Neutrophil (primary cell): ENCODE measurements at regions not wholly inside any gene's neighbourhood (a gene's known extent, or its start where the extent isn't known, plus 50 kb on each side); places are given as distances from the start of the nearest gene placed in this dataset.
"Not testable (repeated sequence)": the region's sequence is repeated elsewhere in the genome, so short reads cannot be mapped to it uniquely, and the experiment has no call there.

ENCODE experiments used
- H3K27ac ChIP-seq: fragments of 200-600 bp; sonication (generic); 2 replicates; pipeline ENCODE4 v1.5.1; 2016; ENCODE audit warnings: mild to moderate bottlenecking, moderate library complexity
- H3K27me3 ChIP-seq: fragments of 200-600 bp; sonication (generic); 2 replicates; pipeline ENCODE4 v1.6.0; 2016; ENCODE audit warnings: mild to moderate bottlenecking
- H3K36me3 ChIP-seq: fragments of 200-600 bp; sonication (generic); 2 replicates; pipeline ENCODE4 v1.5.1; 2017
- H3K4me1 ChIP-seq, 2 experiments: fragments of 200-600 bp in 1 of 2; sonication (generic) in 1 of 2; 1 replicate in 1 of 2; 2 replicates in 1 of 2; pipeline versions ENCODE4 v1.5.1 to v1.6.1; 2013 to 2016; ENCODE audit warnings: low read depth in 1 of 2, low read length in 1 of 2, mild to moderate bottlenecking in 1 of 2, moderate library complexity in 1 of 2; ENCODE audit not compliant: control insufficient read depth in 1 of 2, insufficient read depth in 1 of 2
- H3K4me3 ChIP-seq, 2 experiments: fragments of 200-600 bp in 1 of 2; sonication (generic) in 1 of 2; 1 replicate in 1 of 2; 2 replicates in 1 of 2; pipeline ENCODE4 v1.5.1; 2013 to 2016; ENCODE audit warnings: low read depth in 1 of 2, low read length in 1 of 2, mild to moderate bottlenecking in 1 of 2, moderate library complexity in 1 of 2
- H3K9me3 ChIP-seq: fragments of 200-600 bp; sonication (generic); 2 replicates; pipeline ENCODE4 v1.5.1; 2016
- TF ChIP-seq, protein P1 (sequence below): fragments of 200-600 bp; sonication (generic); IDR thresholded peaks from 2 replicates; pipeline ENCODE4 v1.5.1; 2016; ENCODE audit warnings: antibody characterized with exemption

DNA sequence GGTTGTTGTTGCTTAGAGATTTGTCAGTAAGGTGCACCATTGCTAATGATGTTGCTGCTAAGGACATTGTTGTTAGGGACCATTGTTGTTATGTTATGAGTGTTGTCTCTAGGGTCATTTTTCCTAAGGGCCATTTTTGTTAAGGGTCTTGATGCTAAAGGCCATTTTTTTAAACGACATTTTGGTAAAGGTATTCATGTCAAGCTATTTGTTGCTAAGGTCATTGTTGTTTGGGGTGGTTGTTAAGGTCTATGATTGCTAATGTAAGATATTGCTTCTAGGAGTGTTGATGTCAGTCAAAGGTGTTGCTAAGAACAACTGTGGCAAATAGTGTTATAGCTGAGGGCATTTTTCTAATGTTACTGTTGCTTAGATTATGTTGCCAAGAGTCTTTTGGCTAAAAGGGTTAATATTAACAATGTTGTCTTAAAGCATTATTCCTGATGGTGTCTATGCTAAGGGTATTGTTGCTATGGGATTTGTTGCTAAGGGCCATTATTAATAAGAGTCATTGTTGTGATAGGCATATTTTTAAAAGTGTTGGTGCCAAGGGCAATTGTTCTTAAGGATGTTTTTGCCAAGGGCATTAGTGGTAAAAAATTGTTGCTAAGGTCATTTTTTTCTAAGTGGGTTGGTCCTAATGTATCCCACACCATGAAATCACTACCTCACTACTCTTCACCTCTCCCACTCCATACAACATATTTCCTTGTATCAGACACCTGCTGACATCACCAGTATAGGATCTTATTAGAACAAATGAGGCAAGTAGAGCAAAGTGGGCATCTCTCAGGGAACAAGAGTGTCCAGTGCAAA is 56.2 kb downstream of the SPATA31A6 start:
- not testable (repeated sequence) for H3K4me3 ChIP-seq, H3K36me3 ChIP-seq, H3K4me1 ChIP-seq, H3K27ac ChIP-seq, H3K27me3 ChIP-seq, H3K9me3 ChIP-seq

DNA sequence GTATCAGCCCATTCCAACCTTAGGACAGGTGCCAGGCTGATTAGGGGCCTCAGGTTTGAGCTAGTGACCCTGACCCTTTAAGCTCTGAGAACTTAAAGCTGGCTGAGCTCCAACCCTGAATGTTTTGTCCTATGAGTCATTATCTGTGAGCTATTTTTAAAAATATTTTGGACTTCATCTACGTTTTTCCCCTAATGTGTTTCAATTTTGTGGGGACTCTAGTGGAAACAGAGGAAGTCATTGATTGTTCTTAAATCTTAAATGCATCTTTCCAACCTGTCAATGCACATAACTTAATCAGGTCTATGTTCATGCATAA is 56.8 kb downstream of the SPATA31A6 start:
- not testable (repeated sequence) for H3K9me3 ChIP-seq, H3K27me3 ChIP-seq, H3K36me3 ChIP-seq, H3K4me1 ChIP-seq, H3K27ac ChIP-seq, H3K4me3 ChIP-seq

- not testable (repeated sequence) for H3K36me3 ChIP-seq, H3K27ac ChIP-seq, H3K4me3 ChIP-seq, H3K27me3 ChIP-seq, H3K4me1 ChIP-seq, H3K9me3 ChIP-seq
These were observed 59.8 kb downstream of the SPATA31A6 start for GRCh38 chr9:42243211-42243610.

DNA sequence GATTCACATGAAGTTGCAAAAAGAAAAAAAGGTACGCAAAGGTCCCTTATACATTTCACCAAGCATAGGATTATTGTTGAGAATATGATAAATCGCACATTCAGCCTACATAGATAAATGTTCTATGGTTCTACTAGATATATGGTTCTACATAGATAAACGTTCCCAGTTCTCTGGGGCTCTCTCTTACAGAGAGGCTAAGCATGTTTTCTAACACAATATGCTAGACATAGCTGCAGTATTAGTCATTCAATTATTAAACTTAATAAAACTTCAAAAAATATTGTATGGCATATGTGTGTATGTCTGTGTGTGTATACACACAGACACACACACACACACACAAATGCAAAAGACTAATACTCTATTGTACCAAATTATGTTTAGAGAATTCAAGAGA is 60.4 kb downstream of the SPATA31A6 start:
- H3K4me1 ChIP-seq, H3K27ac ChIP-seq, H3K9me3 ChIP-seq, H3K36me3 ChIP-seq, H3K27me3 ChIP-seq, H3K4me3 ChIP-seq: not testable (repeated sequence)

DNA sequence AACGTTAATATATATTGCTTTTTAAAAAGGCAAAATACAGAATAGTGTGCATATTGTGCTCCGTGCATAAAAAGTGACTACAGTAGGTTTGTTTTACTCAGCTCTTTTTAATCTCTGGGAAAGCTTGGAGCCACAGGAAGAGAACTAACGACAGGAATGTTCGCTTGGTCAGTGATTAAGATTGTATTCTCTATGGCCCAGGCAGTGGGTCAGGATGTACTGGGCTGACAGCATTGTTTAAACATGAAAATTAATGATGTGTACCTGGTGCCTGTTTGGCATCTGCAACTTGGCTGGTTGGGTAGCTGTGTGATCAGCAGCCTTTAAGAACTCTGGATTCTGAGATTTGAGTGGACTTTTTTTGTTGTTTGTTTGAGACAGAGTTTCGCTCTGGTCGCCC is 85.3 kb downstream of the SPATA31A6 start:
- not testable (repeated sequence) for H3K4me3 ChIP-seq, H3K9me3 ChIP-seq, H3K27me3 ChIP-seq, H3K4me1 ChIP-seq, H3K27ac ChIP-seq, H3K36me3 ChIP-seq

DNA sequence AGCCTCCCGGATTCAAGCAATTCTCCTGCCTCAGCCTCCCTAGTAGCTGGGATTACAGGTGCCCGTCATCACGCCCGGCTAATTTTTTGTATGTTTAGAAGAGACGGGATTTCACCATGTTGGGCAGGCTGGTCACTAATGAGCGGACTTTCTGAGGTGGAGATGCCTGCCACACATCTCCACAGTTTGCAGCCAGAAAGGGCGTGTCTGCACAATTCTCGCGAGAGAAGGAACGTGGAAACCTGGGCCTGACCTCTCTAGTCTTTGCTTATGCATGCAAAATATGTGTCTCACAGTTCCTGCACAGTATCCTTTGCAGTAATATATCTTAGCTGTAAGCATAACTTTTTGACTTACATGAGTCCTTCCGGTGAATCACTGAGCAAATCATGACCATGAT is 85.7 kb downstream of the SPATA31A6 start:
- H3K9me3 ChIP-seq, H3K4me3 ChIP-seq, H3K27me3 ChIP-seq, H3K27ac ChIP-seq, H3K36me3 ChIP-seq, H3K4me1 ChIP-seq: not testable (repeated sequence)

- not testable (repeated sequence) for H3K36me3 ChIP-seq, H3K9me3 ChIP-seq, H3K27me3 ChIP-seq, H3K4me1 ChIP-seq, H3K27ac ChIP-seq, H3K4me3 ChIP-seq
These were observed 89.7 kb downstream of the SPATA31A6 start for GRCh38 chr9:42273191-42273590.

- Histone ChIP-seq H3K4me3 (no peak overlapping the region), H3K27ac (no peak overlapping the region), H3K4me1 (no peaks in the 10 kb centered on the region), H3K9me3 (no peaks in the 10 kb centered on the region), H3K36me3 (no peaks in the 10 kb centered on the region), H3K27me3 (no peaks in the 10 kb centered on the region)
- TF ChIP-seq, protein P1, sequence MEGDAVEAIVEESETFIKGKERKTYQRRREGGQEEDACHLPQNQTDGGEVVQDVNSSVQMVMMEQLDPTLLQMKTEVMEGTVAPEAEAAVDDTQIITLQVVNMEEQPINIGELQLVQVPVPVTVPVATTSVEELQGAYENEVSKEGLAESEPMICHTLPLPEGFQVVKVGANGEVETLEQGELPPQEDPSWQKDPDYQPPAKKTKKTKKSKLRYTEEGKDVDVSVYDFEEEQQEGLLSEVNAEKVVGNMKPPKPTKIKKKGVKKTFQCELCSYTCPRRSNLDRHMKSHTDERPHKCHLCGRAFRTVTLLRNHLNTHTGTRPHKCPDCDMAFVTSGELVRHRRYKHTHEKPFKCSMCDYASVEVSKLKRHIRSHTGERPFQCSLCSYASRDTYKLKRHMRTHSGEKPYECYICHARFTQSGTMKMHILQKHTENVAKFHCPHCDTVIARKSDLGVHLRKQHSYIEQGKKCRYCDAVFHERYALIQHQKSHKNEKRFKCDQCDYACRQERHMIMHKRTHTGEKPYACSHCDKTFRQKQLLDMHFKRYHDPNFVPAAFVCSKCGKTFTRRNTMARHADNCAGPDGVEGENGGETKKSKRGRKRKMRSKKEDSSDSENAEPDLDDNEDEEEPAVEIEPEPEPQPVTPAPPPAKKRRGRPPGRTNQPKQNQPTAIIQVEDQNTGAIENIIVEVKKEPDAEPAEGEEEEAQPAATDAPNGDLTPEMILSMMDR, result no peak
These were observed 91.7 kb downstream of the SPATA31A6 start for GRCh38 chr9:42275141-42275540.

DNA sequence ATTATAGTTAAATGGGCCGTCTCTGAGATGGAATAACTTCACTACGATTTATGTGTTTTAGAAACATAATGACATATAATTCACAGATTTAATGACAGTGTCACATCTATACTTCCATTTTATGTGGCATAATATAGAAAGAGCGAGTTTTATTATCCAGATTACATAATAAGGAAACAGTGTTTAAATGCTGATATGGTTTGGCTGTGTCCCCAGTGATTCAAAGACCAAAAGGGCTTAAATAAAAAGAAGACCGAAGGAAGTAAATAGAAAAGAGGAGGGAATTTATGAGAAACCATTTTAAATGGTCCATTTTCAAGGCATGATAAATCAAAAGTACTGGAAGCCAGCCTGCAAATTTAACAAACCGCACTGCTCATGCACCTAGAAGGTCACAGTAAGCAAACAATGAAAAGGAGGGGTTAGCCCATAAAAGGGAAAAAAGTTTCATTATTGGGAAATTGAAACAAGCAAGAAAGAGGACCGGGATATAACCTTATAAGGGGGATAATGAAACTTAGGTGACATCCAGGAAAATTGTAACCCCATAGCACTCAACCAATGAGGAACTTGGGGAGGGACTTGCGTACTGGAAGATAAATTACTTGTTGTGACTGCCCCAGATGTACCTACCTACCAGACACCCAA is 99.2 kb downstream of the SPATA31A6 start:
- H3K4me3 ChIP-seq, H3K27ac ChIP-seq, H3K27me3 ChIP-seq, H3K9me3 ChIP-seq, H3K4me1 ChIP-seq, H3K36me3 ChIP-seq: not testable (repeated sequence)

- H3K9me3 ChIP-seq, H3K27ac ChIP-seq, H3K4me3 ChIP-seq, H3K4me1 ChIP-seq, H3K27me3 ChIP-seq, H3K36me3 ChIP-seq: not testable (repeated sequence)
These were observed 99.7 kb downstream of the SPATA31A6 start for GRCh38 chr9:42283179-42283543.

DNA sequence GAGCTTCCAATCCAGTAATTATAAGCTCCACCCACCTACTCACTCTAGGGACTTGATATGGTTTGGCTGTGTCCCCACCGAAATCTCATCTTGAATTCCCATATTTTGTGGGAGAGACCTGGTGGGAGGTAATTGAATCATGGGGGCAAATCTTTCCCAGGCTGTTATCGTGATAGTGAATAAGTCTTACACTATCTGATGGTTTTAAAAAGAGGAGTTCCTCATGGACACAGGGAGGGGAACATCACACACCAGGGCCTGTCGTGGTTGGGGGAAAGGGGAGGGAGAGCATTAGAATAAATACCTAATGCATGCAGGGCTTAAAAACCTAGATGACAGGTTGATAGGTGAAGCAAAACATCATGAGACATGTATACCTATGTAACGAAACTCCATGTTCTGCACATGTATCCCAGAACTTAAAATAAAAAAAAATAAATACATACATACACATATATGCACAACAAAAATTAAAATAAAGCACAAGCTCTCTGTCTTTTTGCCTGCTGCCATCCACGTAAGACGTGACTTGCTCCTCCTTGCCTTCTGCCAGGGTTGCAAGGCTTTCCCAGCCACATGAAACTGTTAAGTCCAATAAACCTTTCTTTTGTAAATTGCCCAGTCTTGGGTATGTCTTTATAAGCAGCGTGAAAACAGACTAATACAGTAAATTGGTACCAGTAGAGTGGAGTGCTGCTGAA is 102.8 kb downstream of the SPATA31A6 start:
- H3K27ac ChIP-seq, H3K27me3 ChIP-seq, H3K9me3 ChIP-seq, H3K36me3 ChIP-seq, H3K4me3 ChIP-seq, H3K4me1 ChIP-seq: not testable (repeated sequence)

GRCh38 chr9:42288002-42288864 is 104.8 kb downstream of the SPATA31A6 start:
- H3K4me3 ChIP-seq, H3K27me3 ChIP-seq, H3K4me1 ChIP-seq, H3K36me3 ChIP-seq, H3K9me3 ChIP-seq, H3K27ac ChIP-seq: not testable (repeated sequence)
